Osteocyte (in vitro differentiated cells): ENCODE measurements at regions not wholly inside any gene's neighbourhood (a gene's known extent, or its start where the extent isn't known, plus 50 kb on each side); places are given as distances from the start of the nearest gene placed in this dataset.
"Not testable (repeated sequence)": the region's sequence is repeated elsewhere in the genome, so short reads cannot be mapped to it uniquely, and the experiment has no call there.

Source experiments
- DNase-seq: peaks from one replicate; pipeline ENCODE4 v3.0.0; 2021; ENCODE audit warnings: mixed read lengths; ENCODE audit not compliant: unreplicated experiment; ENCODE audit errors: extremely low spot score
- H3K27ac Mint-ChIP-seq: one replicate; pipeline ENCODE4 v1.8.0; 2021; ENCODE audit warnings: mild to moderate bottlenecking, mixed read lengths; ENCODE audit not compliant: unreplicated experiment
- H3K27me3 Mint-ChIP-seq: one replicate; pipeline ENCODE4 v1.8.0; 2021; ENCODE audit warnings: mixed read lengths; ENCODE audit not compliant: unreplicated experiment
- H3K36me3 Mint-ChIP-seq: one replicate; pipeline ENCODE4 v1.8.0; 2021; ENCODE audit warnings: mixed read lengths; ENCODE audit not compliant: unreplicated experiment
- H3K4me1 Mint-ChIP-seq: one replicate; pipeline ENCODE4 v1.8.0; 2021; ENCODE audit warnings: mixed read lengths; ENCODE audit not compliant: unreplicated experiment
- H3K4me3 Mint-ChIP-seq: one replicate; pipeline ENCODE4 v1.8.0; 2021; ENCODE audit warnings: mild to moderate bottlenecking, moderate library complexity, mixed read lengths; ENCODE audit not compliant: unreplicated experiment
- H3K9me3 Mint-ChIP-seq: one replicate; pipeline ENCODE4 v1.8.0; 2021; ENCODE audit warnings: mixed read lengths; ENCODE audit not compliant: unreplicated experiment
- TF ChIP-seq, protein P1 (sequence below): fragments of 200-600 bp; sonication (generic); IDR thresholded peaks from 2 replicates; pipeline ENCODE4 v1.5.0; 2021; ENCODE audit warnings: antibody characterized with exemption, mild to moderate bottlenecking, moderate library complexity

DNA sequence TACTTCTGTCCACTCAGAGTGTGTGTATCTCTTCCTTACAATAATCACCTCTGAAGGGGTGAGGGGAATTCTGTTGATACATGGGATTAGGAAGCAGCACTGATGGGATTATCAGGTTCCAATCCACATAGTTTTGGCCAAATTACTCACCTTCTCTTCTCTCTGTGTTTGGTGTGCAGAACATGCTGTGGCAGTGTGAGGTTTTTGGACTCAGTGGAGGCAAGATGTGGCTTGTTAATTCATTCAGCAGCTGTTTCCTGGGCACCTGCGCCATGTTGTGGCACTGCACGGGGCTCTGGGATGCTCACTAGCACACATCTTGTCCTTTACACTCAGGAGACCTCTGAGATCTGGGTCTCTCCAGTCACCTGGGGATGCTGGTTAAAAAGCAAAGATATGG lies 350.3 kb upstream of the HS6ST1 start:
- TF ChIP-seq, protein P1, sequence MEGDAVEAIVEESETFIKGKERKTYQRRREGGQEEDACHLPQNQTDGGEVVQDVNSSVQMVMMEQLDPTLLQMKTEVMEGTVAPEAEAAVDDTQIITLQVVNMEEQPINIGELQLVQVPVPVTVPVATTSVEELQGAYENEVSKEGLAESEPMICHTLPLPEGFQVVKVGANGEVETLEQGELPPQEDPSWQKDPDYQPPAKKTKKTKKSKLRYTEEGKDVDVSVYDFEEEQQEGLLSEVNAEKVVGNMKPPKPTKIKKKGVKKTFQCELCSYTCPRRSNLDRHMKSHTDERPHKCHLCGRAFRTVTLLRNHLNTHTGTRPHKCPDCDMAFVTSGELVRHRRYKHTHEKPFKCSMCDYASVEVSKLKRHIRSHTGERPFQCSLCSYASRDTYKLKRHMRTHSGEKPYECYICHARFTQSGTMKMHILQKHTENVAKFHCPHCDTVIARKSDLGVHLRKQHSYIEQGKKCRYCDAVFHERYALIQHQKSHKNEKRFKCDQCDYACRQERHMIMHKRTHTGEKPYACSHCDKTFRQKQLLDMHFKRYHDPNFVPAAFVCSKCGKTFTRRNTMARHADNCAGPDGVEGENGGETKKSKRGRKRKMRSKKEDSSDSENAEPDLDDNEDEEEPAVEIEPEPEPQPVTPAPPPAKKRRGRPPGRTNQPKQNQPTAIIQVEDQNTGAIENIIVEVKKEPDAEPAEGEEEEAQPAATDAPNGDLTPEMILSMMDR, result no peak
- Mint-ChIP-seq H3K4me1 (peaks cover 17% of the 10 kb centered on the region), H3K27ac (no peak overlapping the region), H3K9me3 (peaks cover 14% of the 10 kb centered on the region), H3K27me3 (peaks cover 18% of the 10 kb centered on the region), H3K36me3 (no peaks in the 10 kb centered on the region), H3K4me3 (no peak overlapping the region)
- DNase-seq, result no peak

DNA sequence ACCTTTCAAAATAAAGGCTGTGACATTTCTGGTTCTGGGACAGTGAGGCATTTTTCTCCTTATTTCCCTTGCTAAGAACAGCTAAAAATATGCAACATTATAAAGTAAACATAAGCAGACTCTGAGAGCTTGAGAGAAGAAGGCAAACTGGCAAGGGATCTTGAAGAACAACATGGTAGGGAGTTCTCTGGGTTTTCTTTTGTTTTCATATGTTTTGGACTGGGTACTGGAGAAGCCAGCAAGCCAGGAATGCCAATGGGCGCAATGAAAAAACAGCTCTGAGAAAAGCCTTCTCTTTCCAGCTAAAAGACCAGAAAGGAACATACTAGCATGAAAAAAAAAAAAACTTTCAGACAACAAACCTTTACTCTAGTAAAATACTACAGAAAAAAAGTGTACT lies 351.4 kb upstream of the HS6ST1 start:
- TF ChIP-seq, protein P1, result no peak
- Mint-ChIP-seq H3K9me3 (peaks cover 22% of the 10 kb centered on the region), H3K4me3 (no peak overlapping the region), H3K27ac (no peak overlapping the region), H3K4me1 (peaks cover 9% of the 10 kb centered on the region), H3K27me3 (peaks cover 21% of the 10 kb centered on the region), H3K36me3 (no peaks in the 10 kb centered on the region)
- DNase-seq, result no peak

DNA sequence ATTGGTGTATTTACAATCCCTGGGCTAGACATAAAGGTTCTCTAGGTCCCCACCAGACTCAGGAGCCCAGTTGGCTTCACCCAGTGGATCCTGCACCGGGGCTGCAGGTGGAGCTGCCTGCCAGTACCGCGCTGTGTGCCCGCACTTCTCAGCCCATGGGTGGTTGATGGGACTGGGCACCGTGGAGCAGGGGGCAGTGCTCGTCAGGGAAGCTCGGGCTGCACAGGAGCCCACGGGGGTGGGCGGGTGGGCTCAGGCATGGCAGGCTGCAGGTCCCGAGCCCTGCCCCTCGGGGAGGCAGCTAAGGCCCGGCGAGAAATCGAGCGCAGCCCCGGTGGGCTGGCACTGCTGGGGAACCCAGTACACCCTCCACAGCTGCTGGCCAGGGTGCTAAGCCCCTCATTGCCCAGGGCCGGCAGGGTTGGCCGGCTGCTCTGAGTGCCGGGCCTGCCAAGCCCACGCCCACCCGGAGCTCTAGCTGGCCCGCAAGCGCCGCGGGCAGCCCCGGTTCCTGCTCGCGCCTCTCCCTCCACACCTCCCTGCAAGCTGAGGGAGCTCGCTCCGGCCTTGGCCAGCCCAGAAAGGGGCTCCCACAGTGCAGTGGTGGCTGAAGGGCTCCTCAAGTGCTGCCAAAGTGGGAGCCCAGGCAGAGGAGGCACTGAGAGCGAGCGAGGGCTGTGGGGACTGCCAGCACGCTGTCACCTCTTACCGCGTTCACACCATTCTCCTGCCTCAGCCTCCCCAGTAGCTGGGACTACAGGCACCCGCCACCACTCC lies 353.5 kb upstream of the HS6ST1 start:
- not testable (repeated sequence) for H3K36me3 Mint-ChIP-seq, H3K27ac Mint-ChIP-seq, H3K4me1 Mint-ChIP-seq, H3K4me3 Mint-ChIP-seq
- Mint-ChIP-seq H3K9me3 (peaks cover 22% of the 10 kb centered on the region), H3K27me3 (peaks cover 16% of the 10 kb centered on the region)
- DNase-seq, result peak; percentile 73

DNA sequence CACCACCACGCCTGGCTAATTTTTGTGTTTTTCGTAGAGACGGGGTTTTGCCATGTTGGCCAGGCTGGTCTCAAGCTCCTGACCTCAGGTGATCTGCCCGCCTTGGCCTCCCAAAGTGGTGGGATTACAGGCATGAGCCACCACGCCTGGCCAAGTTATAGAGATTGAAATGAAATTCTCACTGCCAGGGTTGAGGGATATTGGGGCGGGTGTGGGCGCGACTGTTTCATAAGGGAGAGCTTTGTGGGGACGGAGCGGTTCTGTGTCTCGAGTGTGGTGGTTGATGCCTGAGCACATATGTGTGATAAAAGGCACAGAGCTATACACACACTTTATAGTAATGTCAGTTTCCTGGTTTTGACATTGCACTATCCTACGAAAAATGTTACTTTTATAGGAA lies 361.0 kb upstream of the HS6ST1 start:
- not testable (repeated sequence) for H3K27ac Mint-ChIP-seq, H3K9me3 Mint-ChIP-seq, H3K4me3 Mint-ChIP-seq, H3K4me1 Mint-ChIP-seq, H3K36me3 Mint-ChIP-seq
- peaks cover 17% of the 10 kb centered on the region for H3K27me3 Mint-ChIP-seq
- peak; percentile 30 for DNase-seq

DNA sequence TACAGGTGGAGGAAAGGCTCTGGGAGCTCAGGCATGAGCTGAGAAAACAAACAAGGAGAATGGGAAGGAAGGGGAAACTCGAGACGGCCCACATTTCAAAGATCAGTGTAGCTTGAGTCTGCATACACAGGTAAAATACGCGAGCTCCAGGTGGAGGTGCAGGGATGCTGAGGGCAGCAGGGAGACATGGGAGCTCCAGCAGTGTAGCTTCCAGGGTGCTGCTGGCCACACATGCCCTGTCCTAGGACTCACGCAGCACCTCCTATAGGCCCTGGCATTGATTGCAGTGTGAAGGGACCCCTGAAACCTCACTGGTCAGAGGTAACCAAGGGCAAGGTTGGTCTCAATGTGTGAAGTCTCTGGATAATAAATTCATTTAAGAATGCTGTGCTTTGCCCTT lies 362.8 kb upstream of the HS6ST1 start:
- Mint-ChIP-seq H3K27me3 (peaks cover 17% of the 10 kb centered on the region), H3K27ac (no peak overlapping the region), H3K4me1 (no peaks in the 10 kb centered on the region), H3K36me3 (no peaks in the 10 kb centered on the region), H3K9me3 (no peaks in the 10 kb centered on the region), H3K4me3 (no peak overlapping the region)
- TF ChIP-seq, protein P1, result no peak
- peak; percentile 60 for DNase-seq

DNA sequence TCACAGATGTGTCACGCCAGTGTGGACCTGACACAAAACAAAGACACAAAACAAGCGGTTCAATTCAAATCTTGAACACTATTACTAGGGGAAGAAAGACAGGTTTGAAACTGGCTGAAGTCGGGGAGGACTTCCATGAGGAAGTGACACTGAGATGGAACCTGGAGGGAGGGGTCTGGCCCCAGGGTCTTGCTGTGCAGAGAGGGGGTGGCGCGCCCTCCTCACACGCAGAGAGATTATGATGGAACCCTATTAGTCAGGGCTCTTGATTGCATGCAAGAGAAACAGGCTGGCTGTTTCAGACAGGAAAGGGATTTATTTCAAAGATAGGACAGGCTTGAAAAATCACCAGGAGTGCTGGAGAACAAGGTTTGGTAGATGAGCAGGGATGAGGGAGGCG lies 363.6 kb upstream of the HS6ST1 start:
- Mint-ChIP-seq H3K4me3 (no peak overlapping the region), H3K36me3 (no peaks in the 10 kb centered on the region), H3K27ac (no peak overlapping the region), H3K27me3 (peaks cover 17% of the 10 kb centered on the region), H3K9me3 (no peaks in the 10 kb centered on the region), H3K4me1 (no peaks in the 10 kb centered on the region)
- TF ChIP-seq, protein P1, result no peak
- DNase-seq, result peak; percentile 63
